GM19455 (cell line): ENCODE measurements at regions not wholly inside any gene's neighbourhood (a gene's known extent, or its start where the extent isn't known, plus 50 kb on each side); places are given as distances from the start of the nearest gene placed in this dataset.

Experiments
- ATAC-seq: cut with Tn5 transposase; IDR thresholded peaks from one replicate; pipeline ENCODE4 v1.9.1; 2021; ENCODE audit not compliant: unreplicated experiment

DNA sequence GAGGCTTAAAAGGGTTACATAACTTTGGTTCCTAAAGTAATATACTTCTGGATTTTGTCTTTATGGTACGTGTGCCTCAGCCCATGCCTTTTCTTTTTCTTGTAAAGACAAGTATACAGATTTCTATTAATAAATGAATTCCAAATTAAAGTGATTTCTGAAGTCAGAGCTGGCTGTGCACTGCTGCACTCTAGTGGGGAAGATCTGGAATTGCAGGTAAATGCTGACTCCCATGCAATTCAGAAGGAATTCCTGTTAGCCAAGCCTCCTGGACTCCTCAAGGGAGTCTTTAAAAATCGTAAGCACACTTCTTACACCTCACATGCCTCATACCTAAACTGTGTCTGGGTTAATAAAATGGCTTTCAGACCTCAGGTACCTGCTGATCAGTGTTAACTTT lies 118.4 kb upstream of the SLC7A1 start:
- ATAC-seq = no peak

DNA sequence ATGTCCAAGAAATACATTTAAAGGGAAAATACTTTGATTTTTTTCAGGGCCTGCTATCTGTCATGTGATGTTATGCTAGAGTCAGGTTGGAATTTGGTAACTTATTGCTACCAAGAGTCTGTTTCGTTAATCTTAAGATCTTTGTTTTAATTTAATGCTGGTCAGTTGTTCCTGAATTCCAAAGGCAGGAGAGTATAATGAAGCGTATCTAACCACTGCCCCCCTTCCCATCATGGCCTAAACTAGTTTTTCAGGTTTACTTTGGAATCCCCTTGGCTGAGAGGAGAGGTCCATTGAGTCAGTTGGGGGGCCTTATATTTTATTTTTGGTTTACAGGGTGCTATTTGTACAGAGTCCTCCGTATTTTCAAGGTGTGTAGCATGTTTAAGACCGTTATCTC lies 116.3 kb upstream of the SLC7A1 start:
- no peak for ATAC-seq

DNA sequence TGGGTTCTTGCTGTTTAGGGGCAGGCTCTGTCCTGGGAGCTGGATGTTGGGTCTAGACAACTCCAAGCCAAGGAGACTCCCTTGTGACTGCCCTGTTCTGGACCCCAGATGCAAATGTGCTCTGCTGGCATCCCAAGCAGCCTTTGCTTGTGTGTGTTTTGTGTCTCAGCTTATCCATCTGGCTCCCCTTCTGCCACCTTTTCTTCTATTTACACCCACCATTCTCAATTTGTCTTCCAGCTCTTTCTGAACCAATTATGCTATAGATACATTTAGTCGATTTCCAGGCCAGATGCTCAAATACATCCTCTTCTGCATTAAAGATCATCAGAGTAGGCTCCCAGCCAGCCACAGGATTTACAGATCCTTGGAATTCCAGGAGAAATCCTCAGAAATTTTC lies 115.0 kb upstream of the SLC7A1 start:
- no peak for ATAC-seq

DNA sequence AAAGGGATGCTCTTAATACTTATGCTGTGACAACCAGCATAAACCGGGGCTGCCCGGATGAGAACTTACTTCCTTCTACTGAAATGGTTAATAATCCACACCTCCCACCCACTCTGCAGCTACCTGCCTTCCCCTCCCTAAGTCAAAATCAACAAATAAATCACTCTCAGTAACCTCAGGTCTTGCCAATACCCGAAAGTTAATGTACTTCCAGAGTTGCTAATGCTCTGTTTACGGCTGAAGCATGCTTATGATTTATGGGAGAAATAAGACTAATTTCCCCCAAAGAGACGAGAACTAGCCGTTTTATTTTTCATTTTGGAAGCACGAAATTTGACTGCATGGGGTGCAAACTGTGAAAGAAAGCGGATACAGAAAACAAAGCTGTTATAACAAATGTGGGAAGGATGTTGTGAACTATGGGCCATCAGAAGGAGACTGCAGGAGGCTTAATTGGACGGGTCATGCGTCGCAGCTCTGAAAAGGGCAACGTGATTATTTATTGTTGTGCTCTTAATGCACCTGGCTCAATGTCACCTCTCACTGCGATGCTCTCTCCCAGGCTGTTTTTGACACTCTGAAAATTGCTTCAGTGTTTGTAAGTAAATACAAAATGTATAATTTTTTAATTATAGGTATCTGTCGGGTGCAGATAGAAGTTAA lies 114.0 kb upstream of the SLC7A1 start:
- no peak for ATAC-seq

DNA sequence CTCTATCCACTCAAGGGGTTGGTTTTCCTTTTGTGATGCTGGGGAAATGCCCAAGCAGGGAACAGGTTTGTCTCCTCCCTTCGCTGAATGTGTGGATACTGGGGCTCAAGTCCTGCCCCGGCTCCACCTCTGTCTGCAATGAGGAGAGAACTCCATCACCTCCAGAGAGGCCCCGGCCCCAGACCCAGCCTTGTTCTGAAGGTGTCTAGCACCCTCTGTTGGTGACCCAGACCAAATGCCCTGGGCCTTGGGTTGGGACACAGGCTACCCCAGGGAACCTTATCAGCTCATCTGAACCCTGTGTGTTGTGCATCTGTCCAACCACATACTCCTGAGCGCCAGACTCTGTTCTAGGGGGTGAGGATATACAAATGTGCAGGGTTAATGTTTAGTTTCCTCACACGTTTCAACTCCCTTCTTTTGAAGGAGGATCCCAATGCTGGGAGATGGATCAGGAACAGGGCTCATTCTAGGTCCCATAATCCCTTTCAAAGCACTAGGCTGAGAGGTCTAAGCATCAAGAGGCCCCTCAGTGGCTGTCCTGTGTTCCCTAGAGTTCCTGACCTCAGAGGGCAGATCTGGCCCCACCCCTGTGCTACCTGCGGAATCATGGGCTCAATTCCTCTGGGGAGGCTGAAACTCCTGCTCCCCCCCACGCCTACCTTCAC lies 112.5 kb upstream of the SLC7A1 start:
- peak; percentile 79 for ATAC-seq

DNA sequence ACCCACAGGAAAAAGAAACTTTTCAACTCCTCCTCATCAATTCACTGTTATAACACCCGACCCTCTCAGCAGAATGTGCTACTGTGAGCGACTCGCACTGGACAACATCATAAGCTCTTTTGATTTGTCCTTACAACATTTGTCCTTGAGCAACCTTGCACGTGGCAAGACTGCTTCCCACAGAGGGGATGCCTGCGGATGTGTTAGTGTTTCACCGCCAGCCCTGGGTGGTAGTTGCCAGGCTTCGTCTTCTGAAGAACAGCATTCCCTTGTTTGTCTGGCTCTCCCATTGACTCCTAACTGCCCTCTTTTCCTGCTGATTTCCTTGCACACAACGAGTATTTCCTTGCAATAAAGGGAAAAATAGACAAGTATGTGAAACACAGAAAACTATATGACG lies 111.4 kb upstream of the SLC7A1 start:
- ATAC-seq = no peak

DNA sequence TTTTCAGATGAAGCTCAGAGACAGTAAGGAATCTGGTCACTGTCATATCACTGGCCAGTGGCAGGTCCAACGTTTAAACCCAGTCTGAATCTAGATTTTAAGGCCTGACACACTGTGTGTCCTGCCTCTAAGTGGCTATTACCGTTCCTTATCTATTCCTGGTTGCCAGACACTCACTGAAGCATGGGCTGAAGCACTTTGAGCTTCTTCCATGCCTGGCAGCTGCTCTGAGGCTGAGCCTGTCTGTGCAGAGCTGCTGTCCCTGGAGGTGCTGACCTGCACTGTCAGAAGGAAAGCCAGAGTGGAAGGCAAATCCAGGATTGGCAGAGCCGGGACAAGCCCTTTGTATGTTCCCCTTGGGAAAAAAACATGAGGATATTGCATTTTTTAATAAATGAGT lies 109.2 kb upstream of the SLC7A1 start:
- no peak for ATAC-seq

DNA sequence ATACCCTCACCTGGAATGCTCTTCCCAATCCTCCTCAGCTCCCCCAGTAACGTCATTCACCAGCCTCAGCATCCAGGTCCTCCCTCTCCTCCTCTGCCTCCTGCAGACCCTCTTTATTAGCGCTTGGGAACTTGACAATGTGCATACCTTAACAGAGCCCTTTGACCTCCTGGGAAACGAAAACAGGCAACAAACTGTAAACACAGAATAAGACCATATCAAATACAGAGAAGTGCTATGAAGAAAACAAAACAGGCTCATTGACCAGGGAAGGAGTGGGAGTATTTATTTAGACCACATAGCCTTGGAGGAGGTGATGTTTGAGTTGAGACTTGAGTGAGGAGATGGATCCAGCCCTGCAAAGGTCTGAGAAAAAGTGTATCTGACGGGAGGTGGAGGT lies 107.9 kb upstream of the SLC7A1 start:
- ATAC-seq = no peak

DNA sequence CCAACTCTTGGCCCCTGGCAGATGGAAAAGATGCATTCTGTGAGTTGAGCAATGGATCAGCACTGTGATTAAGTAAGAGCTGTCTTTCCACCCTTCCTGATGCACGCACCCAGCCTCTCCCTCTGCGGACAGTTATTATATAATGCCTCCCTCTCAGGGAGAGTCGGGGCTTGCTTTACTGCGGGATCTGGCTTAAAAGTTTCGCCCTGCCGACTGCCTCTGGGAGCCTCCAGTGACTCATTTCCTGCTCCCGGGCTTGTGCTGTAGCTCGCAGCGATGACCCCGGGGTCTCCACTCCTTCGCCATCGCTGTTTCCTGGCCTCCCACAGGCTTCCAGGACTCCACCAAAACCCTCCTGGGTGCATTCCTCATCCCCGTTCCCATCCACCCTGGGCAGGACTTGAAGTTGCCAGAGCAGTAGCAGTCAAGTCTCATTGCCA lies 107.4 kb upstream of the SLC7A1 start:
- ATAC-seq = no peak

DNA sequence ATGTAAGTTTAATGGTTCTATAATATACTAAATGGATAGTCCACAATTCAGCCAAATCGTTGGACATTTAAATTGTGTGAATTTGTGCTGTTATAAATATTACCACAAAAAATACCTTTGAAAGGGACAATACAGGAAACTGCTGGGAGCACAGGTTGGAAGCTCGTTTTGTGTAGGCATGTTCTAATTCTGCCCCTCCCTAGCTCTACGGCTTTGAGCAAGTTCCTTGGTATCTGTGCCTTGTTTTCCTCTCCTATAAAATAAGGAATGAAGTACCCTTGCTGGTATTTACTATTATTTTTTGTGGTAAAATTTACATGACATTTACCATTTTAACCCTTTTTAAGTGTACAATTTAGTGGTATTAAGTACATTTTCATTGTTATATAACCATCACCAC lies 102.6 kb upstream of the SLC7A1 start:
- ATAC-seq = no peak

DNA sequence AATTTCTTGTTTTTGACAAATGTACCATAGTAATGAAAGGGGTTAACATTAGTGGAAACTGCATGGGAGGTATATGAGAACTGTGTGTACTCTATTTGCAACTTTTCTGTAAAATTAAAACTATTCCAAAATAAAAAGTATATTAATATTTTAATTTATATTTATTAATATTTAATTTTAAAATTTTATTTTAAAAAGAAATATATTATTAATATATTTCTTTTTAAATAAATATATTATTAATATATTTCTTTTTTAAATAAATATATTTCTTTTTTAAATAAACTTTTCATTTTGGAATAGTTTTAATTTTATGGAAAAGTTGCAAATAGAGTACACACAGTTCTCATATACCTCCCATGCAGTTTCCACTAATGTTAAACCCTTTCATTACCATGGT lies 101.1 kb upstream of the SLC7A1 start:
- no peak for ATAC-seq

DNA sequence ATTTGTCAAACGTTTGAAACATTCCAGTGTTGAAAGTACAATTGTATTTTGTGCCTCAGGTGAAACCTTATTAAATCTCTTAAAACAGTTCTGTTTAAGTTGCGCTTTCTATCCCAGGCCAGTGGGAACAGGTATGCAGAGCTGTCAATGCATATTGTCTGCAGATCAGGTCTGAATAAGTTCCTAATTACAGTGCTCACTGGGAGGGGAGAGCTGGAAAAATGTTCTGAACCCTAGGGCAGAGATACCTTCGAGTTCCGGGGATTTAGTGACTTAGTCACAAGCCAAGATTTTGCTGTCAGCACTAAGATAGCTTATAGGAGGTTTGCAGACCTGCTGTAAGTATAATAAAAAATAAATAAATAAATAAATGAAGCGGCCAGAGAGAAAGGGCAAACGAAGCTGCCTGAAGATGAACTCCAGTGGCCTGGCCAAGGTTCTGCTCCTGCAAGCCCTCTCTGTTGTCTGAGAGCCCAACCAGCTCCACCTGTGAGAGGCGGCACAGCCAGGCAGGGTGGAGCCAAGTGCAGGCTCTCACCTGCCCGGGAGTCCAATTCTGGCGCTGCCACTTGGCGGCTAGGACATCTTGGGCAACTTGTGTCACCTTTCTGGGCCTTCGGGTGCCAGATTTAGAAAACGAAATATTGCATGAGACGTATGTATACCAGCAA lies 97.9 kb upstream of the SLC7A1 start:
- no peak for ATAC-seq

DNA sequence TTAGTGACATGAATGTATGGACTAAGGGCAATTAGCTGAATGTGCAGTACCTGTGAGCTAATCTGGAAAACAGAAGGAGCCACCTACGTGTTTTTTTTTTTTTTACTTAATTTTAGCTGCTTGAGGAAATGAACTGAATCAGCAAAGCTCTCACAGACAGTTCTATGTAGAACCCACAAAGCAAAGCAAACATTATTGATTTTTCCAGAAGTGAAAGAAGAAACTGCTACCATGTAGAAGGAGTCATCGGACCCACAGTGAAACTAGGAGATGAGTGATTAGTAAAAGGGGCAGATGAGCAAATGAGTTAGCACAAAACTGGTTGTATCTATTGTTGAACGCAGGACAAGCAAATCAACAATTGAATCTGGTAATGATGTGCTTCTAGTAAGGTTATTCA lies 94.1 kb upstream of the SLC7A1 start:
- no peak for ATAC-seq

DNA sequence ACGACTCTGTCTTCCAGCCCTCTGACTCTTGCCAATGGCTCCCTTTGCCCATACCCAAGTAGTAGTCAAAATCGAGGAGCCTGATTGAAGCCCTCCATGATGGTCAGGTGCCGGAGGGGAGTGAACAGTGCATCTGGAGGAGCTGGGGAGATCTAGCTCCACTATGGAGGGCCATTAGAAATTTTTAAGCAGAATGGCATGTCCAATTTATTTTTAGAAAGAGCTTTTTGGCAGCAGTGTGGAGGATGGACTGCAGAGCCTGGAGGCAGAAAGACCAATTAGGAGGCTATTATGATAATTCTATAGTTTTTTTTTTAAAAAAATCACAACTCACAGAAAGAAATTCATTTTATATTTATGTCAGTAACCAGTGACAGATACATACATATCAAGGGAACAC lies 92.7 kb upstream of the SLC7A1 start:
- ATAC-seq = no peak

DNA sequence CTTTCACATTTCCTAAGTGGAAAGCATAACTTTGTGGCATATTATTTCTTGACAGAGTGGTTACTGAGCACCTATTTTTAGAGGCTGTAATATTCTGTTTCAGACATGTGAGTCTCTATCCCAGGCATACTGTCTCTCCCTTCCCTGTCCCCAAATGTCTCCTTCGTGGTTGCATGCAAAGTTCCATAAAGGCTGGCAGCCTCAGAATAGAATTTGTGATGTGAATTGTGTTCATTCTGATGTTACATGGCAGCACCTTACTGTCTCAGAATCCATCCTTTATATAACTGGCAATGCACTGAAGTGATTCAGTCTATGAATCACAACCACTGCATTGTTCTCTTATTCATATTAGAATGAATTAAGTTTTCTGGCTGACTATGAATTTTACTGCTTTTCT lies 89.0 kb upstream of the SLC7A1 start:
- no peak for ATAC-seq

DNA sequence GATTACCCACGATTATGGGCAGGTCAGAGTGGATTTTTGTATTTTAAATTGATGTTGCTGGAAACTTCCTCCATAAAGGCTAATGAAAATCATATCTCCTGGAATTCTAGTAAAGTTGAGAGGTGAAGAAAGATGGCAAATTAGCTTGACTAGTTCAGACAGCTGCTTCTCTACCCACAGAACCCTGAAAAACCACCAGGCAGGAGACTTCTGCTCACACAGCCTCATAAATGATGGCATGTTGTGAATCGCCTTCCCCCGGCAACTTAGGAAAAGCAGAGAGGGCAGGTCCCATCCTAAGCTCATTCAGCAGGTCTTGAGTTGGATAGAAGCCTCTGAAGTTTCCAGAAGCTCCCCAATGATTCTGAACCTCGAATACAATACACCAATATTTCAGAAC lies 87.6 kb upstream of the SLC7A1 start:
- ATAC-seq = no peak

DNA sequence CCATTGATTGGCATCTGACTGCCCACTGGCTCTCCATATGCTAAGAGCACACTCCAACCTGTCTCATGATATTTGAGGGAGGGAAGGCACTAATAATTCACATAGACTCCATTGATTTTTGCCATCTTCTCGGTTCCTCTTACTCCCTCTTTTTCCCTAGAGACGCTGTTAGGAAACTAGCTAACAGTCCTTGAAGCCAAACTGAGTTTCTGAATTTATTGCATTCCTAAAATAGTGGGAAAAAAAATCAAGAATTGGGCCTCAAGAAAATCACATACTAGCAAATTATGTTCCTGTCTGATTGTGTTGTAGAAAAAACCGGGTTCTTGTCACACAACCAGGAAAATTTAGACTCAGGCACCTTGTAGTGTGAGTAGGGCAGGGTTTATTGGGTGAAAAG lies 86.4 kb upstream of the SLC7A1 start:
- ATAC-seq = no peak

DNA sequence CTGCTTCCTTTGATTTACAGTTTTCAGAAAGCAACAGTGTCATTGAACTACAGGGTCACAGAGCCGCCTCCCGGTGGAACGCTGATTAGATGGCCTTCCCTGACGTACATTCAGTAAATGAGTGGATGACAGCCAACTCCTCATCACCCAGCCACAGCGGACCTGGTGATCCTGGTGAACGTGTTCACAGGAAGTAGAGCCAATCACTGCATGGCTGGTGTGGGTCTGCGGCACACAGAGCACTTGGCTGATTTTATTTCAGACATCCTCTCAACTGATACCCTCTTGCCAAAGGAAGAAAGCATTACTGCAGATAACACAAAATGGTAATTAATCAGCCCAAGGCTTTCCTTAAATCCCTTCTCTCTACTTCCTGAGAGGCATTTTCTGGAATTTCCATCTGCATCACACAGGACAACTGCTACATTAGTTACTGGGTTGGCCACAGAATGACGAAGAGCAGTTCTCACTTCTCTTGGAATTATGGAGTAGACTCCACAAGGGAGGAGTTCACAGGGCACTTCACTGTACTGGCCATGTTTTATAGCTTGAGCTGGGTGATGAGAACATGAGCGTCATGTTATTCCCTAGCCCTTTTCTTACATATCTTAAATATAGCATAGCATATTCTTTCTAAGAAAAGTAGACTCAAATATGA lies 84.0 kb upstream of the SLC7A1 start:
- ATAC-seq = no peak

DNA sequence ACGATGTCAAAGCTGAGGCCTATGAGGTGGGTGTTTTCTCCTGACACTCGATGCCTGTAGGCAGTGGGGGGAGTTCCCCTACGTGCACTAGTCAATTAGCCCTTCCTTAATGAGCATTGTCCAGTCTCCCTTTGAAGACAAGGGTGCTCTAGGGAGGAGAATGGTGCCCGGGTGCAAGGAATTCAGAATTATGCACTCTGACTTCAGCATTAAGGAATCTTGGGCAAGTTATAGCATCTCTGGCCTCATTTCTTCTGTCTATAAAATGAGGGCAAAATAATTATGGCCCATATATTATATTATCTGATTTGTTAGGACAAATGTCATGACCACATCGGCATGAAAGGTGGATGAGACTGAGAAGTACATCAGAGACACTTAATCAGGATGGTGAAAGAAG lies 82.1 kb upstream of the SLC7A1 start:
- no peak for ATAC-seq

DNA sequence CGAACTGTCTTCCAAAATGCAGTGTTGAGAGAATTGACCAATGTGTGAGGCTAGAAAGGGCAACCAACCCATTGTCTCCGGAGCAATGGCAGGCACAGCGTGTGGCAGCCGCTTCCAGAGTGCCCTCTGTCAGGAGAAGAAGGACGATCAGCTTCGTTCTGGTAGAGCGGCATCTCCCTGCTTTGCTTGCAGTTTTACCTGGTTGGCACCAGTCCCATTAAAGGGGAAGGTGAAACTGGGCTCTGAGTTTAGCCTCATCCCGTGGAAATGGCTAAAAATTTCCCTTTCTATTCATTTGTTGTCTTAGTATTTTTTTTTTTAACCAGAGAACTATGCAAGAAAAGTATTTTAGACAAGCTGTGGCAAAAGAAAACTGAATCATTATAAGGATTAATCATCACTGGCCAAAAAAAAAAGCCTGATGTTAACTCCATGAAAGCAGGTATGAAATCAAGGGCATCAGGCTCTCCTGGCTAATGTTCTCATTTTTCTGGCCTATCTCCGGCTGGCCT lies 81.5 kb upstream of the SLC7A1 start:
- ATAC-seq = no peak

DNA sequence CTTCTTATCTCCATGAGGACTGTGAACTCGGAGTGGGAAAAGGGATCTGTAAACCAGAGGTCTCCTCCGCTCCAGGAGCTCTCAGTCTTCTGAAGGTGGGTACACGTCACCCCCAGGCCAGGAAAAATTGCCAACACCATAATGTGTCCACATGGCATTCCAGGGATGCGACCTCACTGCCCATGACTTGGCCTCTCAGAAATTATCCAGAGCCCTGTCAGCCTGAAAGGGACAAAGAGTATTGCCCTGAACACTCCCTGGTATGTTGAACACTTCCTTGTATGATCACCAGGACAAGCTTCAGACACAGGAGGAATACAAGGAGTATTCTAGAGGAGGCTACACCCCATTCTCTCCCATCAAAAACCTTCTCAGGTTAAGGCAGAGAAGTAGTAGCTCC lies 81.0 kb upstream of the SLC7A1 start:
- ATAC-seq = no peak

DNA sequence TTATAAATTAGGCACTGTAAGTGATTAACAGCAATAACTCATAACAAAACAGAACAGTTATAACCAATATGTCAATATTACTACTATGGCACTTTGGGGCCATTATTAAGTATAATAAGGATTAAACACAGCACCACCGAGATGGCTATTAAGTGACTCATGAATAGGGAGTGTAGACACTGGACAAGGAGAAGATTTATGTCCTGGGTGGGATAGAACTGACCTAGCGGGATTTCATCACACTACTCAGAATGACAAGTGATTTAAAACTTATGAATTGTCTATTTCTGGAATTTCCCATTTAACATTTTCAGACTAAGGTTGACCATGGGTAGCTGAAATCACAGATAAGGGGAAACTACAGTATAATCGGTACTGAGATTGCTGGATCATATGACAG lies 79.0 kb upstream of the SLC7A1 start:
- ATAC-seq = no peak
